Stimulated activated naive B cell treated with anti-CD40 and anti-IgM and Interleukin-4, amounts not matched to agents 10 μg/mL and 1 μg/mL and 100 μg/mL, for 72 hours (primary cell): ENCODE measurements at regions not wholly inside any gene's neighbourhood (a gene's known extent, or its start where the extent isn't known, plus 50 kb on each side); places are given as distances from the start of the nearest gene placed in this dataset.
"Not testable (repeated sequence)": the region's sequence is repeated elsewhere in the genome, so short reads cannot be mapped to it uniquely, and the experiment has no call there.

ENCODE experiments used
- ATAC-seq, 2 donors: fragments of 150-1000 bp; cut with Tn5 transposase; replicated peaks; 2 replicates each; pipeline ENCODE4 v1.10.0; 2021; ENCODE audit warnings: moderate library complexity in 1 of 2
- DNase-seq: peaks from one replicate; pipeline ENCODE4 v3.0.0; 2021
- H3K27ac Mint-ChIP-seq: one replicate; pipeline ENCODE4 v1.8.0; 2022; ENCODE audit warnings: mild to moderate bottlenecking, mixed read lengths
- H3K27me3 Mint-ChIP-seq, 2 donors: one replicate each; pipeline ENCODE4 v1.8.0; 2022; ENCODE audit warnings: mixed read lengths in 2 of 2
- H3K36me3 Mint-ChIP-seq, 2 donors: one replicate each; pipeline ENCODE4 v1.8.0; 2022; ENCODE audit warnings: mixed read lengths in 2 of 2, mild to moderate bottlenecking in 1 of 2
- H3K4me1 Mint-ChIP-seq, 2 donors: one replicate each; pipeline ENCODE4 v1.8.0; 2022; ENCODE audit warnings: mixed read lengths in 2 of 2, mild to moderate bottlenecking in 1 of 2
- H3K4me3 Mint-ChIP-seq, 2 donors: one replicate each; pipeline ENCODE4 v1.8.0; 2022; ENCODE audit warnings: mild to moderate bottlenecking in 2 of 2, mixed read lengths in 2 of 2, moderate library complexity in 1 of 2
- H3K9me3 Mint-ChIP-seq, 2 donors: one replicate each; pipeline ENCODE4 v1.8.0; 2022; ENCODE audit warnings: mixed read lengths in 2 of 2, mild to moderate bottlenecking in 1 of 2

DNA sequence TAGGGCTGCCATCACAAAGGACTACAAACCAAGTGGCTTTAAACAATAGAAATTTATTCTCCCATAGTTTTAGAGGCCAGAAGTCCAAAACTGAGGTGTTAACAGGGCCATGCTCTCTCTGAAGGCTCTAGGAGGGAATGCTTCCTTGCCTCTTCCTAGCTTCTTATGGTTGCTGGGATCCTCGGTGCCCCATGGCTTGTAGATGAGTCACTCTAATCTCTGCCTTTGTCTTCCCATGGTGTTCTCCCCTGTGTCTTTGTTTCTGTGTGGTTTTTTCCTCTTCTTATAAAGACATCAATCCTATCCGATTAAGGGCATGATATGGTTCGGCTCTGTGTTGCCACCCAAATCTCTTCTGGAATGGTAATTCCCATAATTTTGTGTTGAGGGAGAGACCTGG lies 178.8 kb upstream of the NREP start:
- ATAC-seq (no peak), DNase-seq (no peak)
- H3K4me3 Mint-ChIP-seq = no peak overlapping the region
- no peaks in the 10 kb centered on the region for H3K36me3 Mint-ChIP-seq
- peaks cover 0 to 5% of the 10 kb centered on the region in 2 donors for H3K27me3 Mint-ChIP-seq
- peaks cover 0 to 2% of the 10 kb centered on the region in 2 donors for H3K4me1 Mint-ChIP-seq
- peaks cover 0 to 3% of the 10 kb centered on the region in 2 donors for H3K9me3 Mint-ChIP-seq
- no peak overlapping the region for H3K27ac Mint-ChIP-seq

DNA sequence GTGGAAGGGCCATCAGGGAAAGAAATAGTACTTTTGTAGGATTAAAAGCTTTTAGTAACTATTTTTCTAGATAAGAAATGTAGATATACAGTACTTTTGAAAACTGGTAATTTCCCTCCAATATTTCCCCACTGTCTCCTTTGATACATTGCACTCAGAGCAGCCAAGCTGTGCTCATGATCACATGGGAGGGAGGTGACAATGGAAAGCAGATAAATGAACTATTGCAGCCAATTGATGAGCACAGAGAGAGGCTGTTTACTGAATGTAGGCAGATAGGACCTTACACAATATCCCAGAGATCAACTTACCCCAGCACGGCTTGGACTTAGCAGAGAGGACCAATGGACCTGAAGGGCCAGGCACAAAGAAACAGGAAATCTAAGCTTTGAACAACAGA lies 178.0 kb upstream of the NREP start:
- H3K27me3 Mint-ChIP-seq = peaks cover 0 to 5% of the 10 kb centered on the region in 2 donors
- ATAC-seq (no peak), DNase-seq (no peak)
- no peaks in the 10 kb centered on the region for H3K36me3 Mint-ChIP-seq
- peaks cover 0 to 2% of the 10 kb centered on the region in 2 donors for H3K4me1 Mint-ChIP-seq
- no peak overlapping the region for H3K27ac Mint-ChIP-seq
- no peak overlapping the region for H3K4me3 Mint-ChIP-seq
- peaks cover 0 to 3% of the 10 kb centered on the region in 2 donors for H3K9me3 Mint-ChIP-seq

DNA sequence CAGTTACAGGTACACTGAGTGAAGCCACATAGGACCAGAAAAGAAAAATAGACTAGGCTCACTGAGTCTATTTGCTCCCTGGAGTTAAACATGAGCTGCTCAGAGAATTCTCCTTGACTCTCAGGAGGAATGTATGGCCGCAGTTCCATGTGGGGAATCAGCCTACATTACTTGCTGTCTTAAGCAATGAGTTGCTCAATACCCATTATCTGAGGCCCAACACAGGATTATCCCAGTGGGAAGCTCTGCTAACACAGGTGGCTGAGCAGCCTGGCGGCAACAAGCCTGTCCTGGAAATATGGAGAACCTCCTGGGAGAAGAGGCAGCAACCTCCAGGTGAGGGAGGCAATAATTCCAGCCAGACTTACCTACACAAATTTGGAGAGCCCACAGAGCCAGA lies 177.5 kb upstream of the NREP start:
- ATAC-seq (no peak), DNase-seq (no peak)
- Mint-ChIP-seq H3K4me3 (no peak overlapping the region), H3K9me3 (peaks cover 0 to 3% of the 10 kb centered on the region in 2 donors), H3K27me3 (peaks cover 0 to 5% of the 10 kb centered on the region in 2 donors), H3K27ac (no peak overlapping the region), H3K4me1 (peaks cover 0 to 2% of the 10 kb centered on the region in 2 donors), H3K36me3 (no peaks in the 10 kb centered on the region)

DNA sequence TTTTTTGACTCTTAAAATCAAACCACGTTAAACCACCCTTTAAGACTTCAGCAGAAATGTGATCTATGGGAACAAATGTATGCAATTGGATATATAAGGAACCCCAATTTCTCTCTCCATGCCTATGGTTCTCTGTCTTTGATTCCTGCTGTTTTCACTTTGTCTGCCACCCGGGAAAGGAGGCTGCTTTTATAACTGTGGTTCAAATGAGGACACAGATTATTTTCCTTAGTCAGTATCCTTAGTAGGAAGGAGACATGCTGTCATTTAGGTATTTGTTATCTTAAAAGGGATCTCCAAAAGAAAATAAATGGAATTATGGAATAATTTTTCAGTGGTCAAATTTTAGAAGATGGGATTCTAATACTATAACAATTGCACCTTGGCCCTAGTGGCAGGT lies 176.1 kb upstream of the NREP start:
- Mint-ChIP-seq H3K36me3 (no peaks in the 10 kb centered on the region), H3K27ac (no peak overlapping the region), H3K4me1 (peaks cover 0 to 6% of the 10 kb centered on the region in 2 donors), H3K9me3 (peaks cover 0 to 3% of the 10 kb centered on the region in 2 donors), H3K27me3 (peaks cover 0 to 5% of the 10 kb centered on the region in 2 donors), H3K4me3 (no peak overlapping the region)
- no peak for ATAC-seq
- no peak for DNase-seq

DNA sequence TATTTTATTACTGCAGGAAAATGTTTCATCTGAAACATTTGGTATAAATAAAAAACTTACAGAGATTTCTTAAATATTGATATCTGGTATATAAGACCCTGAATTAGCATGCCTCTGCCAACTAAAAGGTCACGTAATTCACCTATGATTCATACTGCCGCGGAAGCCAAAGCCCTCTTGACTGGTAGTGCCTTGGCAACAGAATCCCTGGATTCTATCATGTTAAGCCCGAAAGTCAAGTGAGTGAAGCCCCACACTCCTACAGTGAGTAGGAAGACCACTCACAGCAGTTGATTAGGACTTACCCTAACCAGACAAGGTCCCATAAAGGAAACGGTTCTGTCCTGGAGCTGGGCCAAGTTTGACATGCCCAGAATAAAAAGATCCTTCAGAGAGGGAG lies 175.6 kb upstream of the NREP start:
- Mint-ChIP-seq H3K27me3 (peaks cover 0 to 5% of the 10 kb centered on the region in 2 donors), H3K9me3 (peaks cover 0 to 3% of the 10 kb centered on the region in 2 donors), H3K27ac (no peak overlapping the region), H3K4me3 (no peak overlapping the region), H3K36me3 (no peaks in the 10 kb centered on the region), H3K4me1 (peaks cover 0 to 6% of the 10 kb centered on the region in 2 donors)
- DNase-seq = no peak
- ATAC-seq = no peak

DNA sequence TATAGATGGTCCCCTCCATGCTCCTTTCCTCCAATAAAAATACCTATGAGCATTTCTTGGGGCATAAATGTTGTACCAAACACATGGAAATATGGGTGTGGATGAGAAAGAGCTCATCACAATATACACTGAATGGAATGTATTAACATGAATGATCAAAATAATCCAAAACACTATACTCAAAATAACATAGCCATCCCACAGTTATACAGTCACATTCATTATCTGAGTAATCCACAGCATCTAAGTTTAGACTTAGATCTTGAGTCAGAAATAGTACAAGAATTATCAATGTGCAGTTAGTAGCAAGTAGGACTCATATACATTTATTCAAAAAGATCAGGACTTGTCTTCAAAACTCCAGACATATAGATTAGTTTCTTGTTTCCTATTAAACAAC lies 175.2 kb upstream of the NREP start:
- H3K27ac Mint-ChIP-seq = no peak overlapping the region

DNA sequence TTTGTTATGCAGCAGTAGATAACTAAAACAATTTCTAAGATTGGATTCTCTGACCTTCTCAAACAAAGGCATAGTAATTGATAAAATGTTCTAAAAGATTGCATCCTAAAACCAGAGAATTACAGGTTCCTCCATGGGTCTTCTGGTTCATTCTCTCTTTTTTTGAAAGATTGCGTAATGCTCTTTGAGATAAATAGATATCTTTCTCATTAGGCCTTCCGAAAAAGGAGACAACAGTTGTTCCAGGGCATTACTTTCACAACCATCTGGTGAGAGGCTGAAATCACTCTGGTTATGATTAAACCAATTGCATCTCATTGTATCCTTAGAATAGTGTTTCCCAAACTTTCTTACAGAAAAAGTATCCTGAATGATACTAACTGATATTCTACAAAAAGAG lies 174.7 kb upstream of the NREP start:
- Mint-ChIP-seq H3K27me3 (peaks cover 0 to 5% of the 10 kb centered on the region in 2 donors), H3K4me3 (no peak overlapping the region), H3K9me3 (peaks cover 0 to 3% of the 10 kb centered on the region in 2 donors), H3K4me1 (peaks cover 0 to 6% of the 10 kb centered on the region in 2 donors), H3K36me3 (no peaks in the 10 kb centered on the region), H3K27ac (no peak overlapping the region)
- no peak for DNase-seq
- no peak for ATAC-seq

More for the DNA sequence above, 175.2 kb upstream of the NREP start:
- Mint-ChIP-seq H3K9me3 (peaks cover 0 to 3% of the 10 kb centered on the region in 2 donors), H3K4me1 (peaks cover 0 to 6% of the 10 kb centered on the region in 2 donors), H3K4me3 (no peak overlapping the region), H3K27me3 (peaks cover 0 to 5% of the 10 kb centered on the region in 2 donors), H3K36me3 (no peaks in the 10 kb centered on the region)
- no peak for ATAC-seq
- no peak for DNase-seq

DNA sequence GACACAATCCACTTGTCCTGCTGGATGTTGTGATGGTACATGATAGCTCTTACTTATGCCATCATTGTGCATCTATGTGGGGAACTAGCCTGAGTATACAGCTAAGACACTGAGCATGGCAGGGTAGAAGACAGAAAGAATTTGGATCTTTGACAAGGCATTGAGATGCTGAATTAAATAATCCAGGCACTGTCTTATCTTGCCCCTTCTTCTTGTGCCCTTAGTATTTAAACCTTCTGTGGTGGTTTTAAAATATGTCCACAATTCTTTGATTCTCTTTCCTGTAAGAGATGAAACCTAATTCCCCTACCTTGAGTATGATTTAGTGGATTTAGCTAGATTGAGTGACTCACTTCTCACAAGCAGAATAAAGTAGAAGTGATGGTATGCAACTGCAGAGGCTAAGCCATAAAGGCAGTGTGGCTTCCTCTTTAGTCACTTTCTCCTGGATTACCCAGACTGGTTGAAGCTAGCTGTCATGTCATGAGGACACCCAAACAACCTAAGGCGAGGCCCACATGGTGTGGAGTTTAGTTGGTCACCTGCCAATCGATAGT lies 174.0 kb upstream of the NREP start:
- H3K27ac Mint-ChIP-seq = no peak overlapping the region
- peaks cover 0 to 1% of the 10 kb centered on the region in 2 donors for H3K27me3 Mint-ChIP-seq
- H3K36me3 Mint-ChIP-seq = no peaks in the 10 kb centered on the region
- DNase-seq = no peak
- peak in 1 of 2 donors; percentile 38 for ATAC-seq
- peaks cover 0 to 6% of the 10 kb centered on the region in 2 donors for H3K4me1 Mint-ChIP-seq
- H3K4me3 Mint-ChIP-seq = no peak overlapping the region
- H3K9me3 Mint-ChIP-seq = peaks cover 0 to under 1% of the 10 kb centered on the region in 2 donors

DNA sequence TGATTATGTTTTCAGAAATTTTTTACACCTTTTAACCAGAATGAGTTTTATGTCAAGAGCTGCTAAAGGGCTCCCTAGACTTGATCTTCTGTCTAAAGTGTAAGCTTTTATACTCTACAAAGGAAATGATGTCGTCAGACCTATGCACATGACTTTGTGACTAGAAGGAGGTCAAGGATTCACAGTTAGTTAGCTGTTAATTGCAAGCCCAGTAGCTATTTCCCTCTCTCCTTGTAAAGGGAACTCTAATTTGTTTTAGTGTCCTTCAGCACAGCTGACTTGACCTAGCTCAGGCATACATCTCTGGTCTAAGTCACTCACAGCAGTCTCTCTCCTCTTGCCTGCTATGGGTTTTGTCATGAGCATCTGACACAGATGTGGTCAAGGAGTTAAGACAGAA lies 173.5 kb upstream of the NREP start:
- no peaks in the 10 kb centered on the region for H3K36me3 Mint-ChIP-seq
- H3K27ac Mint-ChIP-seq = no peak overlapping the region
- peaks cover 0 to 6% of the 10 kb centered on the region in 2 donors for H3K4me1 Mint-ChIP-seq
- ATAC-seq (no peak), DNase-seq (no peak)
- H3K27me3 Mint-ChIP-seq = no peaks in the 10 kb centered on the region
- no peaks in the 10 kb centered on the region for H3K9me3 Mint-ChIP-seq
- H3K4me3 Mint-ChIP-seq = no peak overlapping the region

DNA sequence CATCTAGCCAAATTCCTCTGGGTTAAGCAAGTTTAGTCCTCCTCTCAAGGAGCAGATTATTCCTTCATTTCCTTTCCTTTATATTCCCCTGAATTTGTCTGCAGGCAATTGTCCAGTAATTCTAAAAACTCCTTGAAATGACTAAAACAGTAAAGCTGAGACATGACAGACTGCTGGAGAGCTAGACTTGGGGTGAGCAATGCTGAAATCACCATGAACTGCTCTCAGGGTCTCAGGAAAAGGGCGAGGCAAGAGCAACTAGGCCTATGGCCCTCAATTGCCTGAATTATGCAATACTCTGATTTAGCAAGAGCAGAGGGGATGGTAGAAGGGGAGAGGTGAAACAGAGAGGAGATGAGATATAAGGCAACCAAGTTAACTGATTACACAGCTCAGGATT lies 172.9 kb upstream of the NREP start:
- Mint-ChIP-seq H3K27ac (no peak overlapping the region), H3K4me1 (peaks cover 0 to 6% of the 10 kb centered on the region in 2 donors), H3K9me3 (no peaks in the 10 kb centered on the region), H3K36me3 (no peaks in the 10 kb centered on the region), H3K27me3 (no peaks in the 10 kb centered on the region), H3K4me3 (no peak overlapping the region)
- DNase-seq (no peak), ATAC-seq (no peak)

DNA sequence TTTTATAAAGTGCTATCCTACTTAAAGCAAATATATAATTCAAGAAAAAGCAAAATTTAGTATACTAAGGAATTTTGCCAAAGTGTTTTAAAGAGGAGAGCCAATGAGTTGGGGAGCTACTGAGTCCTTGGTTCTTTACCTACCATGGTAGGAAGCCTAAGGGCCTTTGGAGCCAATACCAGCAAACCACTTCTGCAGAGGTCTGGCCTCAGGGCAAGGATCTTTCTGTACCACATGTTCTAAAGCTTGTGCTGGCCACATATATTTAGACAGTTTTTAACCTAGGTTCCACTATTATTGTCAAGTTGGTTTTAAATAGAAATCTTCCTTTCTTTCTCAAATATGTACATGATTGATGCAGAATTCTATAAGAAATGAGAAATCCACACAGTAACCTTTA lies 172.3 kb upstream of the NREP start:
- ATAC-seq (no peak), DNase-seq (no peak)
- H3K36me3 Mint-ChIP-seq = no peaks in the 10 kb centered on the region
- no peaks in the 10 kb centered on the region for H3K9me3 Mint-ChIP-seq
- no peaks in the 10 kb centered on the region for H3K27me3 Mint-ChIP-seq
- no peak overlapping the region for H3K27ac Mint-ChIP-seq
- H3K4me3 Mint-ChIP-seq = no peak overlapping the region
- peaks cover 0 to 6% of the 10 kb centered on the region in 2 donors for H3K4me1 Mint-ChIP-seq

DNA sequence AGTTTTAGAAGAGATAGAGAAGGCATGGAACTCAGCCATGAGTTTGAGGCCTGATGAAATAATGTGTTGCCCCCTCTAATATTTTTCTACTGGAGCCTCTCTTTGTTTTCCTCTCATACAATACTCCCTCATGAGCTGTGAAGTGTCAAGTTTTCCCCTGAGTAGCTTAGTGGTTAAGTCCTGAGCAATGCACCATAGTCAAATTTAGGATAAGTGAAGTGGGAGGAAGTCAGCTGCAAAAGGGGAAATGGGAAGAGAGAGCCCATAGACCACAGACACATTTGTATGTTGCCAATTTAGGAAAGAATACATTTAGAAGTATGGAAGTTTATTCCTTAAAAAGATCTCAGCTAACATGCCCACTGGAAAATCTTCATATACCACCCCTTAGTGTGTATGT lies 171.5 kb upstream of the NREP start:
- H3K9me3 Mint-ChIP-seq = no peaks in the 10 kb centered on the region
- H3K36me3 Mint-ChIP-seq = no peaks in the 10 kb centered on the region
- no peak overlapping the region for H3K4me3 Mint-ChIP-seq
- peaks cover 0 to 6% of the 10 kb centered on the region in 2 donors for H3K4me1 Mint-ChIP-seq
- no peak for DNase-seq
- H3K27ac Mint-ChIP-seq = no peak overlapping the region
- H3K27me3 Mint-ChIP-seq = no peaks in the 10 kb centered on the region
- no peak for ATAC-seq

DNA sequence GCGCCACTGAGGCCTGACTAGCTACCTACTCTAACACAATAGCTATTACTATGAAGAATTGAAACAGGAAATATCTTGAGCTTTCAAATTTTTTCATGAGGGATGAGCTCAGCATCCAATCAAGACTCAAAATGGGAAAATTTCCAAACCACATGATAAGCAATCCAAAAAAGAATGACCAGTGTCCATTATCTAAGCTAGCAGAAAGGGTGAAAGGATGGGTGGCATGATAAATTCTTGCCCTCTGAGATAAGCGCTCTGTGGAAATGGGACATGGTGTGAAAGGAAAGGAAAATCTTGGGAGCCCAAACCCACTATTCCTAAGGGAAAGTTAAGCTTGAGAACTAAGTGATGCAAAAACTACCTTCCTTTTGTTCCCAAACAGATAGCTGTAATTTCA lies 170.2 kb upstream of the NREP start:
- Mint-ChIP-seq H3K9me3 (no peaks in the 10 kb centered on the region), H3K27ac (no peak overlapping the region), H3K4me1 (peaks cover 0 to 5% of the 10 kb centered on the region in 2 donors), H3K27me3 (no peaks in the 10 kb centered on the region), H3K36me3 (no peaks in the 10 kb centered on the region), H3K4me3 (no peak overlapping the region)
- ATAC-seq (no peak), DNase-seq (no peak)

DNA sequence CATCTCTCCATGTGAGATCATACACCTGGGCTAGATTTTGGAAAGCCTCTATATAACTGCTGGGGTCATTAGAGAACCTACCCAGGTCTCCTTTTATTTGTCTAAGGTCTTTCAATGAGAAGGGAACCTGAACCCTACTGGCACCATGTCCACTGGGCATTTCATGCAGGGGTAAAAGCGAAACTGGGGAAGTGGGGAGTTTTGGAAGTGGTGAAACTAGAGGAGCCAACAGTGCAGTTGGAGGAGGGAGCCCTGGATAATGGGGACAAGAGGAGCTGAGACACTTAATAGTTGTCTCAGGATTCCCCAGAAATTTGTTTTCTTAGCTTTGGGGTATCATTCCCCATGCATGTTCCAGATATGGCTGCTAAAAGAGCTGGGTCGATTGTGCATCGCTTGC lies 169.0 kb upstream of the NREP start:
- no peak overlapping the region for H3K27ac Mint-ChIP-seq
- H3K27me3 Mint-ChIP-seq = no peaks in the 10 kb centered on the region
- no peak for DNase-seq
- peaks cover 0 to 4% of the 10 kb centered on the region in 2 donors for H3K4me1 Mint-ChIP-seq
- no peaks in the 10 kb centered on the region for H3K36me3 Mint-ChIP-seq
- no peak for ATAC-seq
- H3K9me3 Mint-ChIP-seq = no peaks in the 10 kb centered on the region
- no peak overlapping the region for H3K4me3 Mint-ChIP-seq

DNA sequence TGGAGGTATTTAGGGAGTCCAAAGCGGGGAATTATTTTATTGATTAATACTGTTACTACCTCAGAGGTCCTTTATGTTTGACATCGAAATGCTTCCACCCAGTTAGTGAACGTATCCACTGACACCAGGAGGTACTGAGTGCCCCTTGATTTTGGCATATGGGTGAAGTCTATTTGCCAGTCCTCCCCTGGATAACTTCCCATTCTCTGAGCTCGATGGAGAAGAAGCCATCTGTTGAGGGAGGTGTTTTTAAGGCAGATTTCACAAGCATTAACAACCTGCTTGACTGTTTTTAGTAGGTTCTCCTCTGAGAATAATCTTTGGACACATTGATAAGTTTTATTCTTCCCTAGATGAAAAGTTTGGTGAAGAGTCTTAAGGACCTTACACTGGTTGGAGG lies 165.3 kb upstream of the NREP start:
- Mint-ChIP-seq H3K36me3 (no peaks in the 10 kb centered on the region), H3K4me3 (no peak overlapping the region), H3K27ac (no peak overlapping the region), H3K4me1 (peaks cover 0 to 4% of the 10 kb centered on the region in 2 donors), H3K27me3 (no peaks in the 10 kb centered on the region), H3K9me3 (peaks cover 0 to 3% of the 10 kb centered on the region in 2 donors)
- ATAC-seq (no peak), DNase-seq (no peak)

DNA sequence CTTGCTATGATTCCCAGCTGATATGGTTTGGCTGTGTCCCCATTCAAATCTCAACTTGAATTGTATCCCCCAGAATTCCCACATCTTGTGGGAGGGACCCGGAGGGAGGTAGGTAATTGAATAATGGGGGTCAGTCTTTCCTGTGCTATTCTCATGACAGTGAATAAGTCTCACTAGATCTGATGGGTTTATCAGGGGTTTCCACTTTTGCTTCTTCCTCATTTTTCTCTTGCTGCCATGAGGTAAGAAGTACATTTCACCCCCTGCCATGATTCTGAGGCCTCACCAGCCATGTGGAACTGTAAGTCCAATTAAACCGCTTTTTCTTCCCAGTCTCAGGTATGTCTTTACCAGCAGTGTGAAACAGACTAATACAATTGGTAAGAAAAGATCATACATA lies 164.7 kb upstream of the NREP start:
- not testable (repeated sequence) for H3K27ac Mint-ChIP-seq, H3K4me3 Mint-ChIP-seq, H3K4me1 Mint-ChIP-seq, ATAC-seq, H3K9me3 Mint-ChIP-seq, H3K36me3 Mint-ChIP-seq, H3K27me3 Mint-ChIP-seq, DNase-seq
